CD4-positive, alpha-beta T cell treated with Interleukin-17A for 4 hours (primary cell): ENCODE measurements at regions not wholly inside any gene's neighbourhood (a gene's known extent, or its start where the extent isn't known, plus 50 kb on each side); places are given as distances from the start of the nearest gene placed in this dataset.
"Not testable (repeated sequence)": the region's sequence is repeated elsewhere in the genome, so short reads cannot be mapped to it uniquely, and the experiment has no call there.

ENCODE experiments used
- DNase-seq: peaks from one replicate; pipeline ENCODE4 v3.0.0-alpha.2; 2020; ENCODE audit warnings: mixed read lengths

GRCh38 chr22:27300536-27301285 lies 500.8 kb downstream of the MN1 start:
- no peak for DNase-seq

GRCh38 chr22:27302501-27302900 lies 499.1 kb downstream of the MN1 start:
- DNase-seq: no peak

GRCh38 chr22:27303718-27304117 lies 497.8 kb downstream of the MN1 start:
- DNase-seq: no peak

- no peak for DNase-seq
These were observed 494.8 kb downstream of the MN1 start for GRCh38 chr22:27306771-27307170.

GRCh38 chr22:27307545-27308247 lies 493.9 kb downstream of the MN1 start:
- no peak for DNase-seq

GRCh38 chr22:27308513-27308912 lies 493.0 kb downstream of the MN1 start:
- DNase-seq: no peak

- DNase-seq: no peak
These were observed 491.9 kb downstream of the MN1 start for GRCh38 chr22:27309697-27310096.

- no peak for DNase-seq
These were observed 490.4 kb downstream of the MN1 start for GRCh38 chr22:27310966-27311697.

- DNase-seq: no peak
These were observed 489.6 kb downstream of the MN1 start for GRCh38 chr22:27311698-27312550.

- no peak for DNase-seq
These were observed 489.0 kb downstream of the MN1 start for GRCh38 chr22:27312565-27312964.

- no peak for DNase-seq
These were observed 488.3 kb downstream of the MN1 start for GRCh38 chr22:27312966-27313855.

GRCh38 chr22:27314276-27314807 lies 487.2 kb downstream of the MN1 start:
- no peak for DNase-seq

GRCh38 chr22:27315833-27316232 lies 485.7 kb downstream of the MN1 start:
- DNase-seq: no peak

- DNase-seq: no peak
These were observed 484.5 kb downstream of the MN1 start for GRCh38 chr22:27317096-27317495.

- no peak for DNase-seq
These were observed 483.6 kb downstream of the MN1 start for GRCh38 chr22:27317971-27318428.

- no peak for DNase-seq
These were observed 483.0 kb downstream of the MN1 start for GRCh38 chr22:27318516-27318915.

- DNase-seq: no peak
These were observed 477.9 kb downstream of the MN1 start for GRCh38 chr22:27323661-27324060.

GRCh38 chr22:27324908-27325307 lies 476.6 kb downstream of the MN1 start:
- DNase-seq: not testable (repeated sequence)

GRCh38 chr22:27327497-27327896 lies 474.1 kb downstream of the MN1 start:
- no peak for DNase-seq

- no peak for DNase-seq
These were observed 473.4 kb downstream of the MN1 start for GRCh38 chr22:27327981-27328721.
